ENCODE measurements at regions not wholly inside any gene's neighbourhood (a gene's known extent, or its start where the extent isn't known, plus 50 kb on each side); places are given as distances from the start of the nearest gene placed in this dataset.

DNA sequence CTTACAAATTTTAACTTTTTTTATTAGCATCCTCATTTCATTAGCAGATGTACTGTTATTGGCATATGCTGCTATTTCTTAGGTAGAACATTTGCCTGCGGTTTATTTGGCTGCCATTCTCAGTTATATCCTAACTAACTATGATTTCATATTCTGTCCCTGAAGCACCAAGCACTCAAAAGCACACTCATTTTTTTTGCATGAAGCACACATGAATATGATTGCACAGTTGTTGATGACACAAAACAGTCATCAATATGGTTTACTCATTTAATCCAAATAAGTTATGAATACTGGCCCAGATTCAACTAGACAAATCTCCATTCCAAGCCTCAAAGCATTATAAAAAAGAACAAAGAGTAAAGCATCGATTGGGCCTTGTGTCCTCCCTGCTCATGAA lies 129.4 kb upstream of the CNTNAP5 start:
- Mint-ChIP-seq H3K27ac (no peak overlapping the region), H3K36me3 (ENCODE audit: low read depth) (peaks cover 2% of the 10 kb centered on the region), H3K27me3 (ENCODE audit: insufficient read depth) (no peaks in the 10 kb centered on the region), H3K4me3 (no peak overlapping the region), H3K4me1 (no peaks in the 10 kb centered on the region), H3K9me3 (peaks cover 16% of the 10 kb centered on the region)
- TF ChIP-seq, protein P1, sequence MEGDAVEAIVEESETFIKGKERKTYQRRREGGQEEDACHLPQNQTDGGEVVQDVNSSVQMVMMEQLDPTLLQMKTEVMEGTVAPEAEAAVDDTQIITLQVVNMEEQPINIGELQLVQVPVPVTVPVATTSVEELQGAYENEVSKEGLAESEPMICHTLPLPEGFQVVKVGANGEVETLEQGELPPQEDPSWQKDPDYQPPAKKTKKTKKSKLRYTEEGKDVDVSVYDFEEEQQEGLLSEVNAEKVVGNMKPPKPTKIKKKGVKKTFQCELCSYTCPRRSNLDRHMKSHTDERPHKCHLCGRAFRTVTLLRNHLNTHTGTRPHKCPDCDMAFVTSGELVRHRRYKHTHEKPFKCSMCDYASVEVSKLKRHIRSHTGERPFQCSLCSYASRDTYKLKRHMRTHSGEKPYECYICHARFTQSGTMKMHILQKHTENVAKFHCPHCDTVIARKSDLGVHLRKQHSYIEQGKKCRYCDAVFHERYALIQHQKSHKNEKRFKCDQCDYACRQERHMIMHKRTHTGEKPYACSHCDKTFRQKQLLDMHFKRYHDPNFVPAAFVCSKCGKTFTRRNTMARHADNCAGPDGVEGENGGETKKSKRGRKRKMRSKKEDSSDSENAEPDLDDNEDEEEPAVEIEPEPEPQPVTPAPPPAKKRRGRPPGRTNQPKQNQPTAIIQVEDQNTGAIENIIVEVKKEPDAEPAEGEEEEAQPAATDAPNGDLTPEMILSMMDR (conservative IDR thresholded peaks at IDR 0.05): no peak
- no peak for DNase-seq
- Histone ChIP-seq H3K9me3 (ENCODE audit: control insufficient read depth, low read length) (peaks cover 26% of the 10 kb centered on the region), H3K27me3 (ENCODE audit: control insufficient read depth, insufficient read depth, low read length, poor library complexity, severe bottlenecking) (no peaks in the 10 kb centered on the region), H3K27ac (ENCODE audit: low read depth, low read length) (no peak overlapping the region), H3K9ac (ENCODE audit: extremely low read depth, low read length, poor library complexity, severe bottlenecking) (no peak overlapping the region), H3K4me1 (ENCODE audit: control insufficient read depth, insufficient read depth, low read length) (no peaks in the 10 kb centered on the region), H3K4me3 (ENCODE audit: low read length) (no peak overlapping the region), H3K36me3 (ENCODE audit: control insufficient read depth, insufficient read depth, low read length) (no peaks in the 10 kb centered on the region)
- WGBS, 2 experiments (ENCODE audit: insufficient coverage in 1 of 2, insufficient read length in 1 of 2): 95 to 100% methylated on average over 1 to 2 of the region's 2 CpGs

DNA sequence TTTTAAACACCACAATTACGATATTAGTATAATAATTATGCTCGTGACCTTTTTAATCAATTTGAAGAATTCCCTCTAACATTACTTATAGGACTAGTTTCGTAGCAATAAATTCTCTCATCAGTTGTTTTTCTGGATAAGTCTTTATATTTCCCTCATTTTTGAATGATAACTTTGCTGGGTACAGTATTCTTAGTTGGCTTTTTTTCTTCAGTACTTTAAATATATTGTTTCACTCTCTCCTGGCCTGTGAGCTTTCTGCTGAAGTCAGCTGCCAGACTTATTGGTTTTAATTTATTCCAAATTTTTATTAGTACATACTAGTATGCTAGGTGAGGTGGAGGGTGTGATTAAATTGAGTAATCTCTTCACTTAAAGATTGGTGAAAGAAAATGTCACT lies 123.8 kb upstream of the CNTNAP5 start:
- Mint-ChIP-seq H3K4me1 (no peaks in the 10 kb centered on the region), H3K4me3 (no peak overlapping the region), H3K27ac (no peak overlapping the region), H3K27me3 (ENCODE audit: insufficient read depth) (no peaks in the 10 kb centered on the region), H3K9me3 (peaks cover 16% of the 10 kb centered on the region), H3K36me3 (ENCODE audit: low read depth) (no peaks in the 10 kb centered on the region)
- Histone ChIP-seq H3K9ac (ENCODE audit: extremely low read depth, low read length, poor library complexity, severe bottlenecking) (no peak overlapping the region), H3K27ac (ENCODE audit: low read depth, low read length) (no peak overlapping the region), H3K4me3 (ENCODE audit: low read length) (no peak overlapping the region), H3K4me1 (ENCODE audit: control insufficient read depth, insufficient read depth, low read length) (no peaks in the 10 kb centered on the region), H3K36me3 (ENCODE audit: control insufficient read depth, insufficient read depth, low read length) (no peaks in the 10 kb centered on the region), H3K9me3 (ENCODE audit: control insufficient read depth, low read length) (peaks cover 24% of the 10 kb centered on the region), H3K27me3 (ENCODE audit: control insufficient read depth, insufficient read depth, low read length, poor library complexity, severe bottlenecking) (no peaks in the 10 kb centered on the region)
- no peak for DNase-seq
- 86 to 100% methylated on average over 2 to 3 of the region's 3 CpGs for WGBS, 2 experiments (ENCODE audit: insufficient coverage in 1 of 2, insufficient read length in 1 of 2)
- TF ChIP-seq, protein P1 (conservative IDR thresholded peaks at IDR 0.05): no peak

DNA sequence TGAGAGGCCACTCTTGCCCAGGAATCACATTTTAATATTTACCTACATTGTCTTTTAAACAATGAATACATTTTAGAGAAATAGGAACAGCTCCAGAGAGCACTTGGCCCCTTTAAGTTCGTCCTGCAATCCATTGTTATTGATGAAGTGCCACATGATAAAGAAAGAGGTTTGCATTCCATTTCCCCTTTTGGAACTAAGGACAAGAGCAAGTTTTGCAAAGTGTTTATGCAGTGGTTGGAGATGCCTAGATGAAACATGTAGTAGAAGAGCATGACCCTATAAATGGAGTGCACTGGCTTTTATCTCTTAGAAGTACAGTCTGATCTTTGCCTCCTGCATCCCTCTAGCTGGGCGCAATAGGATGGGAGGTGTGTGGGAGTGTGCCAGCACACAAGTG lies 118.7 kb upstream of the CNTNAP5 start:
- no peaks in the 10 kb centered on the region for H3K27me3 ChIP-seq (ENCODE audit: control insufficient read depth, insufficient read depth, low read length, poor library complexity, severe bottlenecking)
- H3K27me3 Mint-ChIP-seq (ENCODE audit: insufficient read depth): no peaks in the 10 kb centered on the region
- peaks cover 6% of the 10 kb centered on the region for H3K9me3 Mint-ChIP-seq
- H3K4me3 Mint-ChIP-seq: no peak overlapping the region
- 78 to 100% methylated on average over 1 to 2 of the region's 2 CpGs for WGBS, 2 experiments (ENCODE audit: insufficient coverage in 1 of 2, insufficient read length in 1 of 2)
- H3K4me1 ChIP-seq (ENCODE audit: control insufficient read depth, insufficient read depth, low read length): no peaks in the 10 kb centered on the region
- peaks cover 3% of the 10 kb centered on the region for H3K4me1 Mint-ChIP-seq
- H3K9me3 ChIP-seq (ENCODE audit: control insufficient read depth, low read length): peaks cover 10% of the 10 kb centered on the region
- no peak overlapping the region for H3K4me3 ChIP-seq (ENCODE audit: low read length)
- H3K36me3 ChIP-seq (ENCODE audit: control insufficient read depth, insufficient read depth, low read length): no peaks in the 10 kb centered on the region
- no peak overlapping the region for H3K27ac Mint-ChIP-seq
- TF ChIP-seq, protein P1 (conservative IDR thresholded peaks at IDR 0.05): no peak
- H3K36me3 Mint-ChIP-seq (ENCODE audit: low read depth): no peaks in the 10 kb centered on the region
- no peak overlapping the region for H3K9ac ChIP-seq (ENCODE audit: extremely low read depth, low read length, poor library complexity, severe bottlenecking)
- DNase-seq: no peak
- no peak overlapping the region for H3K27ac ChIP-seq (ENCODE audit: low read depth, low read length)
